ENCODE measurements at regions not wholly inside any gene's neighbourhood (a gene's known extent, or its start where the extent isn't known, plus 50 kb on each side); places are given as distances from the start of the nearest gene placed in this dataset.

DNA sequence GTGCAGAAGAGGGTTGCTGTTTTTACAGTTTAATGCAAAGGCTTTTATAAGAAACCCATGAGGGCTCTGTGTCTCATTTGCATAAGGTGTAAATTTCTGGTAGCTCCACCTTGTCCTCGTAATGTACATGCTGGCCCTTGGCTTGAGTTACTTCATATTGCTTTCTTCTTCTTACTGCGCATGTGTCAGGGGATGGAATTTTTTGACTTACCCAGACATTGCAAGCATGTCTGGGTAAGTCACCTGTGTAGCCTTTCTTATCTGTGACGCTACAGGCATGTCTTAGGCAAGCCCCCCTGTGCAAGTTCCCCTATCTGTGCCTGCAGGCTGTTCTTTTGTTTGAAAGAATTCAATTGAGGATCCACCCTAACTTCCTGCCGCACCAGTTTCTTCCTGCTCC is 274.2 kb downstream of the ETNK1 start:
- WGBS (ENCODE audit: extremely low coverage, insufficient read length, low lambda C conversion rate): no CpG with 5 or more reads among the region's 4 CpGs
- no peak overlapping the region for H2BK20ac ChIP-seq (ENCODE audit: low read depth, low read length, poor library complexity, severe bottlenecking)
- peak overlapping the region in 2 of 3 experiments; percentile 83 to 85; a peak in 3 of 7 replicates for H3K27ac Mint-ChIP-seq

More for the DNA sequence above, 274.2 kb downstream of the ETNK1 start:
- no peak overlapping the region for H4K91ac ChIP-seq (ENCODE audit: insufficient read length, low read depth, low read length)
- H2AFZ ChIP-seq (ENCODE audit: low read length): no peak overlapping the region
- no peak overlapping the region for H3K9ac ChIP-seq (ENCODE audit: extremely low read depth, insufficient read length, low read length)
- Mint-ChIP-seq H3K36me3 (ENCODE audit: insufficient read depth in 1 of 3, low read depth in 3 of 3) (peaks cover 6 to 23% (median 16%) of the 10 kb centered on the region in 3 experiments; a peak in 6 of 7 replicates), H3K4me1 (peaks cover 17 to 19% of the 10 kb centered on the region in 2 experiments), H3K27me3 (ENCODE audit: low read depth) (no peaks in the 10 kb centered on the region; the same call in 1 of the 2 replicates), H3K4me3 (no peak overlapping the region), H3K9me3 (peaks cover 10 to 20% of the 10 kb centered on the region in 2 experiments; a peak in 4 of 5 replicates)
- no peaks in the 10 kb centered on the region; the same call in none of the 2 replicates for H3K4me1 ChIP-seq (ENCODE audit: insufficient read depth, low read length)
- H2BK5ac ChIP-seq (ENCODE audit: insufficient read length, low read length): no peak overlapping the region
- no peak overlapping the region for H3K23ac ChIP-seq (ENCODE audit: insufficient read length, low read depth, low read length)
- H2AK5ac ChIP-seq (ENCODE audit: insufficient read length, low read length): no peak overlapping the region
- H3K14ac ChIP-seq (ENCODE audit: insufficient read depth, low read length): no peak overlapping the region
- no peak overlapping the region for H3T11ph ChIP-seq (ENCODE audit: low read length)
- no peak overlapping the region for H2BK12ac ChIP-seq (ENCODE audit: insufficient read length, low read depth, low read length)
- H3K27ac ChIP-seq (ENCODE audit: insufficient read length, low read depth, low read length): no peak overlapping the region
- no peak overlapping the region for H4K8ac ChIP-seq (replicated peaks; ENCODE audit: insufficient read length, low read depth, low read length)
- H2BK15ac ChIP-seq (ENCODE audit: low read depth, low read length): no peak overlapping the region
- H4K20me1 ChIP-seq (ENCODE audit: control insufficient read depth, insufficient read depth, insufficient read length): no peaks in the 10 kb centered on the region
- DNase-seq: peak; percentile 68
- no peaks in the 10 kb centered on the region for H3K79me1 ChIP-seq (ENCODE audit: insufficient read depth, low read depth, low read length, poor library complexity, severe bottlenecking)
- H3K4ac ChIP-seq (ENCODE audit: low read depth, low read length): no peak overlapping the region
- H3K27me3 ChIP-seq (ENCODE audit: insufficient read depth, low read length): no peaks in the 10 kb centered on the region
- no peaks in the 10 kb centered on the region for H3K79me2 ChIP-seq (ENCODE audit: insufficient read depth, low read length)
- H3K18ac ChIP-seq (ENCODE audit: insufficient read length, low read depth, low read length): no peak overlapping the region
- H3K9me3 ChIP-seq (ENCODE audit: control insufficient read depth, low read depth, low read length): no peaks in the 10 kb centered on the region
- TF ChIP-seq, protein P1, sequence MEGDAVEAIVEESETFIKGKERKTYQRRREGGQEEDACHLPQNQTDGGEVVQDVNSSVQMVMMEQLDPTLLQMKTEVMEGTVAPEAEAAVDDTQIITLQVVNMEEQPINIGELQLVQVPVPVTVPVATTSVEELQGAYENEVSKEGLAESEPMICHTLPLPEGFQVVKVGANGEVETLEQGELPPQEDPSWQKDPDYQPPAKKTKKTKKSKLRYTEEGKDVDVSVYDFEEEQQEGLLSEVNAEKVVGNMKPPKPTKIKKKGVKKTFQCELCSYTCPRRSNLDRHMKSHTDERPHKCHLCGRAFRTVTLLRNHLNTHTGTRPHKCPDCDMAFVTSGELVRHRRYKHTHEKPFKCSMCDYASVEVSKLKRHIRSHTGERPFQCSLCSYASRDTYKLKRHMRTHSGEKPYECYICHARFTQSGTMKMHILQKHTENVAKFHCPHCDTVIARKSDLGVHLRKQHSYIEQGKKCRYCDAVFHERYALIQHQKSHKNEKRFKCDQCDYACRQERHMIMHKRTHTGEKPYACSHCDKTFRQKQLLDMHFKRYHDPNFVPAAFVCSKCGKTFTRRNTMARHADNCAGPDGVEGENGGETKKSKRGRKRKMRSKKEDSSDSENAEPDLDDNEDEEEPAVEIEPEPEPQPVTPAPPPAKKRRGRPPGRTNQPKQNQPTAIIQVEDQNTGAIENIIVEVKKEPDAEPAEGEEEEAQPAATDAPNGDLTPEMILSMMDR (conservative IDR thresholded peaks at IDR 0.05): no peak
- H3K4me2 ChIP-seq (ENCODE audit: insufficient read depth, insufficient read length, low read length): no peak overlapping the region
- no peaks in the 10 kb centered on the region for H3K23me2 ChIP-seq (ENCODE audit: insufficient read length, low read depth, low read length, poor library complexity, severe bottlenecking)
- H2BK120ac ChIP-seq (ENCODE audit: low read depth, low read length, poor library complexity, severe bottlenecking): no peak overlapping the region
- no peak overlapping the region for H4K5ac ChIP-seq (ENCODE audit: insufficient read length, low read depth, low read length)
- H3K56ac ChIP-seq (ENCODE audit: insufficient read length, low read depth, low read length): no peak overlapping the region
